Body of pancreas (tissue), 4 donors: ENCODE measurements at regions not wholly inside any gene's neighbourhood (a gene's known extent, or its start where the extent isn't known, plus 50 kb on each side); places are given as distances from the start of the nearest gene placed in this dataset.

Experiments
- CTCF ChIP-seq, 7 experiments: fragments of 450-650 bp in 4 of 7; fragments of 200-600 bp in 3 of 7; sonication (generic) in 3 of 7; IDR thresholded peaks; one replicate each; pipeline ENCODE4 v1.5.1; 2016 to 2019; ENCODE audit warnings: antibody characterized with exemption in 7 of 7
- POLR2A ChIP-seq, 3 donors: fragments of 450-650 bp; IDR thresholded peaks; one replicate each; pipeline ENCODE4 v1.6.1; 2016; ENCODE audit warnings: antibody characterized with exemption in 3 of 3, mild to moderate bottlenecking in 2 of 3

GRCh38 chr18:989425-989824 lies 84.8 kb downstream of the ADCYAP1 start:
- TF ChIP-seq POLR2A (IDR thresholded peaks at IDR 0.05), result no peak
- no peak for TF ChIP-seq CTCF (IDR thresholded peaks at IDR 0.05)
